LNCAP (cell line): ENCODE measurements at regions not wholly inside any gene's neighbourhood (a gene's known extent, or its start where the extent isn't known, plus 50 kb on each side); places are given as distances from the start of the nearest gene placed in this dataset.

Experiments used
- TF ChIP-seq, protein P1 (sequence below): fragments of 450-650 bp; IDR thresholded peaks from 2 replicates; pipeline ENCODE4 v1.5.1; 2017; ENCODE audit warnings: mild to moderate bottlenecking

DNA sequence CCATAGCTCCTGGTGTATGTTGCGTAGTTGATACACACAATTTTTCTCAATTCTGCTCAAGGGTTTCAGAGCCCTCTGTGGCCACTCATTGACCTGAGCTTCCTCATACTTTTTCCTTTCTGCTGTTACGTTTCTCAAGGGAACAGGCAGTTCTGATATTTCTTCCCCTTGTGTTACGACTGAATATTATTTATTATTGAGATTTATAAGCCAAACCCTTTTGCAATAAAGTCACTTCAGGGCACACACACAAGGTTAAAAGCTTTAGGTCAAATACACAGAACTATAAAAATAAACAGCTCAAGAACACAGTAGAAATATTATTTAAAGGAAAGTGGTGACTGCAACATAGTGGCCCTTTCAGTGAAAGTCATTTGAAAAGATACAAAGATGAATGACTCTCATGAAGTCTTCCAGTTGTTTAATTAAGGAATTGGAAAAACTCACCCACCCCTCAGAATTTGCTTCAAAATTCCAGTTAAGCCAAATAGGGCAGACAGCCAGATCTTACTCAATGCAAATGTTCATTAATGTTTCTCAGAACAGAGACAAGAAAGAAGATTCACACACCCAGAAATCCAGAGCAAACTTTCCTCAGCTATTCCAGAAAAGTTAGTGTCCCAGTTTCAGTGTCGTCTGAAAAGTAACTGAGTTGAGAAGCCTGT lies 179.7 kb downstream of the TRIB2 start:
- TF ChIP-seq, protein P1, sequence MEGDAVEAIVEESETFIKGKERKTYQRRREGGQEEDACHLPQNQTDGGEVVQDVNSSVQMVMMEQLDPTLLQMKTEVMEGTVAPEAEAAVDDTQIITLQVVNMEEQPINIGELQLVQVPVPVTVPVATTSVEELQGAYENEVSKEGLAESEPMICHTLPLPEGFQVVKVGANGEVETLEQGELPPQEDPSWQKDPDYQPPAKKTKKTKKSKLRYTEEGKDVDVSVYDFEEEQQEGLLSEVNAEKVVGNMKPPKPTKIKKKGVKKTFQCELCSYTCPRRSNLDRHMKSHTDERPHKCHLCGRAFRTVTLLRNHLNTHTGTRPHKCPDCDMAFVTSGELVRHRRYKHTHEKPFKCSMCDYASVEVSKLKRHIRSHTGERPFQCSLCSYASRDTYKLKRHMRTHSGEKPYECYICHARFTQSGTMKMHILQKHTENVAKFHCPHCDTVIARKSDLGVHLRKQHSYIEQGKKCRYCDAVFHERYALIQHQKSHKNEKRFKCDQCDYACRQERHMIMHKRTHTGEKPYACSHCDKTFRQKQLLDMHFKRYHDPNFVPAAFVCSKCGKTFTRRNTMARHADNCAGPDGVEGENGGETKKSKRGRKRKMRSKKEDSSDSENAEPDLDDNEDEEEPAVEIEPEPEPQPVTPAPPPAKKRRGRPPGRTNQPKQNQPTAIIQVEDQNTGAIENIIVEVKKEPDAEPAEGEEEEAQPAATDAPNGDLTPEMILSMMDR = no peak

DNA sequence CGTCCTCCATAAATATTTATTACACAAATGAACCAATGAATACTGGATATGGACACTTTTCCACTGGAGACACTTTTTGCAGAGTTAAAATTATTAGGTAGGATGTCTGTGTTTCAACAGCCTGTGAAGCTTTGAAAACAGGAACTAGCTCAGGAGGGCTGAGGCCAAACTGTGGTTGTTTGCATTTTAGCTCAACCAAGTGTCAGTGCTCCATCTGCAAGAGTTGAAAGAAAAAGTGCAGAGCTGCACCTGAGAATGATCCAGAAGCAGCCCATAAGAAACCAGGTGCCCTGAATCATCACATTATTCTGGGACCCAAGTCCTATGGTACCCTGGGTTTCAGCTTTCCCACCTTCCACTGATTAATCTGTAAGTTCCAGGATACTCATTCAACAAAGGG lies 180.4 kb downstream of the TRIB2 start:
- TF ChIP-seq, protein P1 = no peak

DNA sequence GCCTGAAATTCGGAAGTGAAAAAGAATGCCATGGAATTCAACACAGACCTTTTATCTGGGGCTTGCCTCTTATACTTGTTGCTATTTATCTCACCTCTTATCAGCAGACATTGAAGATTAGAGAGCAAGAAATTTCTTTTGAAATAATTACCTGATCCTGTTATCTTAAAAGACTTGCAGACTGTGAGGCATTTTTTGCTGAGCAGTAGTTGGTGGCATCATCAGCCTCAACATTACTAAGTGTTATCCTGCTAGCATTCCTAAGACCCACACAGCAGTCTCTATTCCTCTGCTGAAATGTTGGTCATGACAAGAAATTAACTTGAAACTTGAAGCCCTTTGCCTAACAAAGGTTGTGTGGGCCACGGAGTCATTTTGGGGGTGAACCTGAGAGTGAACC lies 186.5 kb downstream of the TRIB2 start:
- TF ChIP-seq, protein P1 = no peak

DNA sequence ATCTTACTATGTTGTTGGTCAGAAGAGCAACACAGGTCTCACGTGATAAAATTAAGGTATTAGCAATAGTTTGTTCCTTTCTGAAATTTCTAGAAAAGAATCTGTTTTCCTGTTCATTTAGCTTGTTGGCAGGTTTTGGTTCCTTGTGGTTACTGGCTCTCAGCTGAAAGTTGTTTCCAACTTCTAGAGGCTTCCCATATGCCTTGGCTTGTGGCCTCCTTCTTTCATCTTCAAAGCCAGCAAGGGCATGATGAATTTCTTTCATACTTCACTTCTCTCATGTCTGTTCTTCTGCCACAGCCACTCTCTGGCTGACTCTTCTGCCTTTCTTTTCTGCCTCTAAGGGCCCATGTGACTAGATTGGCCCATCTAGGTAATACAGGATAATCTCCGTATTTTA lies 193.7 kb downstream of the TRIB2 start:
- TF ChIP-seq, protein P1 = no peak

DNA sequence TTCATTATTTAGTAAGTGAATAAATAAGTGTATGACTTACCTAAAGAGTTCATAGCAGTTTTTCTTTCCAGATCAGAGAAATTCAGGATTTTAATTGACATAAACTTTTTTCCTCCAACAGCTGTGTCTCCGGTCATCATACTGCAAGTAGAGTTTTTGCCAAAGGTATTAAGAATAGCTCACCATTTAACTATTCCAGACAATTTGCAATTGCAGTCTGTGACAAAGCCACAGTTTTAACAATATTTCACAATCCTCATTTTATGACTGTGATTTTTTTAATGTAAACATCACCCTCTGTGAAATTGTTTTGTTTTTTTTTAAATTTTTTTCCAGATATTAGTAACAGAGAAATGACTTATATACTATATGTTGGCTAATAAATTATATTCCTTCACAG lies 199.1 kb downstream of the TRIB2 start:
- TF ChIP-seq, protein P1 = no peak

DNA sequence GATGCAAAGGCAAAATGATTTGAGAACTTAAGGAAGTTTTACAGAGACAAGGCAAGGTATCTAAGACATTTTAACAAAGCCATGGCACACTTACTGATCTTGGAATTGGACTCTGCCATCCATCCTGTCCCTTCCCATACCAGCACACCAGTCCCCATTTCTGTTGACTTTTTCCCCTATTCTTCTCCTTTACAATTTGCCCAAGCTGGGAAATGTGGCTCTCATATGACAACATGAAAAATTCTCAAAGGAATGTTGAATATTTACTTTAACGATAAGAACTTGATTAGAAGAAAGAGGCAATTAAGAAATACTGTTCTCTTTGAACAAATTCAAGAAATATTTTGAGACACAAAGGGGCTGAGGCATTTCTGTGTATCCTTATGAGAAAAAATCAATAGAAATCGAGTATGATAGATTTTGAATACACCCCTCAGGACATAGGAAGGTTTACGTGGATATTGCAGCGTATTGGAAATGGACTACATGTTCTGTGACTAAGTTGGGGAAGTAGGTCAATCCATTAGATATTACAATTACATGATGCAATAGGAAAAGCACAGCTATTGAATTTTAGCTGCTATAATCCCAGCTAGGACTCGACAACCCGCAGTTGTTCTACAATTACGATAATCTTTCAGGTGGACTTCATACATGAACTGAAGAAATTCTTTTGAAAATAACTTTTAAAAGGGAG lies 201.6 kb downstream of the TRIB2 start:
- TF ChIP-seq, protein P1 = no peak

DNA sequence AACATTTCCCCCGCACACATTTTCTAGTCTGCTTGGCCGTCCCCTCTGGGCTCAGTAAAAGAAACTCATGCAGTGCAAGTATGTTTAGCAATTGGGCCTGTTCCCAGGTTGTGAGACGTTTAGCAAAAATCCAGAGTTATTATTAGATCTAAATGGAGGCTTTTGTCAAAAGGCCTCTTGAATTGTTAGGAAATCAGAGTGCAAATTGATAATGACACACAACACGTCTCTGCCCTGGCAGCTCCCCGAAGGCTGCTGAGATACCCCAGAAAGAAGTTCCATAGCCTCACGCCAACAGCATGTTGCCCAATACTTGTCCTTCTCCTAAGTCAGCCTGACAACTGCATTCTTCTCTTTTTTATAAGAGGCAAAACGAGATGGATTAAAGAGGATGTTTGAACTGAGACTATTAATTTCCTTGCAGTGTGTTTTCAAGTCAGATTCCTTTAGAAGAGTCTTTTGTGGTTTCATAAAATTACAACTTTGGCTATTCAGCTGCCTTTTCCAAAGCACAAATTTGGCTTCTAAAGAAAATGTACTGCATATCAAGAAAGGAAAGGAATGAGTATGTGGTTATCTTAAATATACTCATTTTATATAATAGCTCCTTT lies 202.2 kb downstream of the TRIB2 start:
- TF ChIP-seq, protein P1 = no peak
